ENCODE measurements at regions not wholly inside any gene's neighbourhood (a gene's known extent, or its start where the extent isn't known, plus 50 kb on each side); places are given as distances from the start of the nearest gene placed in this dataset.

- no peaks in the 10 kb centered on the region for H3K9me3 ChIP-seq
- TF ChIP-seq POLR2A (IDR thresholded peaks at IDR 0.05) (no peak), EP300 (IDR thresholded peaks at IDR 0.05) (no peak), CTCF (IDR thresholded peaks at IDR 0.05) (no peak)
- H3K27me3 ChIP-seq, result no peaks in the 10 kb centered on the region
- H3K36me3 ChIP-seq, result no peaks in the 10 kb centered on the region
- H3K4me3 ChIP-seq, result no peak overlapping the region
- WGBS, 2 donors, result 80 to 89% methylated on average over 2 of the region's 2 CpGs
- no peak for DNase-seq (ENCODE audit: low spot score in 2 of 2)
- peaks cover 0 to 5% (median 0%) of the 10 kb centered on the region in 4 donors for H3K4me1 ChIP-seq
- no peak overlapping the region for H3K27ac ChIP-seq
Observed at GRCh38 chr11:109735128-109735527, 313.1 kb downstream of the C11orf87 start.

- 53 to 67% methylated on average over 2 of the region's 2 CpGs for WGBS, 2 donors
- H3K4me3 ChIP-seq, result no peak overlapping the region
- no peak for TF ChIP-seq POLR2A (IDR thresholded peaks at IDR 0.05)
- no peak for TF ChIP-seq CTCF (IDR thresholded peaks at IDR 0.05)
- TF ChIP-seq EP300 (IDR thresholded peaks at IDR 0.05), result no peak
- H3K9me3 ChIP-seq, result no peaks in the 10 kb centered on the region
- H3K4me1 ChIP-seq, result peaks cover 0 to 5% (median 0%) of the 10 kb centered on the region in 4 donors
- H3K27me3 ChIP-seq, result no peaks in the 10 kb centered on the region
- no peaks in the 10 kb centered on the region for H3K36me3 ChIP-seq
- no peak overlapping the region for H3K27ac ChIP-seq
- DNase-seq (ENCODE audit: low spot score in 2 of 2), result no peak
Observed at GRCh38 chr11:109739379-109739778, 317.4 kb downstream of the C11orf87 start.

- DNase-seq (ENCODE audit: low spot score in 2 of 2), result no peak
- H3K4me1 ChIP-seq, result peaks cover 0 to 6% (median 0%) of the 10 kb centered on the region in 4 donors
- TF ChIP-seq POLR2A (IDR thresholded peaks at IDR 0.05), result no peak
- TF ChIP-seq EP300 (IDR thresholded peaks at IDR 0.05), result no peak
- no peak for TF ChIP-seq CTCF (IDR thresholded peaks at IDR 0.05)
- H3K27ac ChIP-seq, result no peak overlapping the region
- 78 to 81% methylated on average over 4 of the region's 4 CpGs for WGBS, 2 donors
- no peaks in the 10 kb centered on the region for H3K36me3 ChIP-seq
- no peaks in the 10 kb centered on the region for H3K27me3 ChIP-seq
- no peaks in the 10 kb centered on the region for H3K9me3 ChIP-seq
- H3K4me3 ChIP-seq, result no peak overlapping the region
Observed at GRCh38 chr11:109745996-109746625, 324.1 kb downstream of the C11orf87 start.

GRCh38 chr11:109747839-109748238 lies 325.8 kb downstream of the C11orf87 start:
- H3K9me3 ChIP-seq, result no peaks in the 10 kb centered on the region
- 77 to 80% methylated on average over 7 of the region's 7 CpGs for WGBS, 2 donors
- TF ChIP-seq EP300 (IDR thresholded peaks at IDR 0.05) (peak; percentile 39 to 50), POLR2A (IDR thresholded peaks at IDR 0.05) (no peak)
- peaks cover 0 to 6% (median 0%) of the 10 kb centered on the region in 4 donors for H3K4me1 ChIP-seq
- no peaks in the 10 kb centered on the region for H3K36me3 ChIP-seq
- H3K27ac ChIP-seq, result no peak overlapping the region
- no peak overlapping the region for H3K4me3 ChIP-seq
- peak in 1 of 2 donors; percentile 17 for DNase-seq (ENCODE audit: low spot score in 2 of 2)
- no peaks in the 10 kb centered on the region for H3K27me3 ChIP-seq

- no peak for DNase-seq (ENCODE audit: low spot score in 2 of 2)
- Histone ChIP-seq H3K36me3 (no peaks in the 10 kb centered on the region), H3K27ac (no peak overlapping the region), H3K27me3 (no peaks in the 10 kb centered on the region), H3K4me1 (peaks cover 0 to 6% (median 0%) of the 10 kb centered on the region in 4 donors), H3K9me3 (no peaks in the 10 kb centered on the region), H3K4me3 (no peak overlapping the region)
- 23 to 25% methylated on average over 1 of the region's 1 CpG for WGBS, 2 donors
- no peak for TF ChIP-seq EP300 (IDR thresholded peaks at IDR 0.05)
- TF ChIP-seq CTCF (IDR thresholded peaks at IDR 0.05), result no peak
- TF ChIP-seq POLR2A (IDR thresholded peaks at IDR 0.05), result no peak
Observed at GRCh38 chr11:109749476-109749875, 327.5 kb downstream of the C11orf87 start.
